Endothelial cell of umbilical vein (primary cell): ENCODE measurements at regions not wholly inside any gene's neighbourhood (a gene's known extent, or its start where the extent isn't known, plus 50 kb on each side); places are given as distances from the start of the nearest gene placed in this dataset.

Source experiments
- BruUV-seq: library from RNA; stranded (reverse); fragments of 400-500 nt; replicated peaks from 2 replicates; lab custom pipeline; 2021; lab: Mats Ljungman, UMichigan
- CTCF ChIA-PET: fragments of 300-600, 350-600 bp; sonication (Branson Sonifier 250); formaldehyde crosslinking; loops from one replicate; lab custom pipeline; 2021; ENCODE audit warnings: antibody characterized with exemption, inconsistent platforms; lab: Charles Lee
- POLR2A ChIA-PET: fragments of 300-600, 350-600 bp; sonication (Branson Sonifier 250); formaldehyde crosslinking; loops from one replicate; lab custom pipeline; 2021; ENCODE audit warnings: antibody characterized with exemption, inconsistent platforms; lab: Charles Lee
- DNase-seq: peaks from one replicate; pipeline ENCODE4 v3.0.0-alpha.2; 2011; ENCODE audit warnings: low read depth, low spot score
- FAIRE-seq: peaks from 2 replicates; lab custom pipeline; 2011; peaks lifted over from hg19 to GRCh38; lab: Jason Lieb, UNC
- H2AFZ ChIP-seq: 2 replicates; pipeline ENCODE4 v1.6.0; 2012; ENCODE audit warnings: low read depth, low read length, control low read depth, inconsistent platforms
- H3K27ac ChIP-seq: 2 replicates; pipeline ENCODE4 v1.5.1; 2011; ENCODE audit warnings: low read depth, mild to moderate bottlenecking, control low read depth, low read length, moderate library complexity; ENCODE audit not compliant: insufficient read depth
- H3K27me3 ChIP-seq, 2 experiments: 2 replicates each; pipeline versions ENCODE4 v1.6.0 to v1.6.1; 2011; ENCODE audit warnings: low read length in 2 of 2, mixed read lengths in 1 of 2; ENCODE audit not compliant: control insufficient read depth in 2 of 2, insufficient read depth in 2 of 2
- H3K36me3 ChIP-seq, 2 experiments: 2 replicates in 1 of 2; 3 replicates in 1 of 2; pipeline ENCODE4 v1.5.1; 2011; ENCODE audit warnings: low read length in 2 of 2, mild to moderate bottlenecking in 1 of 2, moderate library complexity in 1 of 2; ENCODE audit not compliant: control insufficient read depth in 2 of 2, insufficient read depth in 2 of 2; ENCODE audit errors: extremely low read depth in 1 of 2
- H3K4me1 ChIP-seq: 3 replicates; pipeline ENCODE4 v1.5.1; 2011; ENCODE audit warnings: mild to moderate bottlenecking, low read length; ENCODE audit not compliant: control insufficient read depth, insufficient read depth; ENCODE audit errors: extremely low read depth
- H3K4me2 ChIP-seq: 2 replicates; pipeline ENCODE4 v1.6.1; 2011; ENCODE audit warnings: low read length, control low read depth, mixed read lengths; ENCODE audit not compliant: insufficient read depth
- H3K4me3 ChIP-seq, 3 experiments: fragments of 200-600 bp in 1 of 3; sonication (generic), shearing (Covaris generic) in 1 of 3; replicated peaks in 1 of 3; 2 replicates each; pipeline ENCODE4 v1.5.1; 2011 to 2016; ENCODE audit warnings: control low read depth in 3 of 3, low read length in 3 of 3, mild to moderate bottlenecking in 2 of 3, inconsistent platforms in 1 of 3, low read depth in 1 of 3, moderate library complexity in 1 of 3; ENCODE audit not compliant: insufficient read depth in 1 of 3
- H3K79me2 ChIP-seq: 2 replicates; pipeline ENCODE4 v1.6.0; 2012; ENCODE audit warnings: low read length, inconsistent platforms; ENCODE audit not compliant: control insufficient read depth, insufficient read depth
- H3K9ac ChIP-seq: replicated peaks from 2 replicates; pipeline ENCODE3; 2011; ENCODE audit warnings: low read length, control low read depth; ENCODE audit not compliant: insufficient read depth; ENCODE audit errors: extremely low read depth
- H3K9me1 ChIP-seq: replicated peaks from 3 replicates; pipeline ENCODE4 v1.6.0; 2011; ENCODE audit warnings: mild to moderate bottlenecking, low read length; ENCODE audit not compliant: control insufficient read depth, insufficient read depth; ENCODE audit errors: extremely low read depth
- H3K9me3 ChIP-seq: replicated peaks from 2 replicates; pipeline ENCODE4 v1.5.1; 2012; ENCODE audit warnings: low read length, inconsistent platforms; ENCODE audit not compliant: control insufficient read depth, insufficient read depth
- H4K20me1 ChIP-seq: replicated peaks from 2 replicates; pipeline ENCODE3; 2011; ENCODE audit warnings: mild to moderate bottlenecking, low read length; ENCODE audit not compliant: control insufficient read depth, insufficient read depth; ENCODE audit errors: extremely low read depth
- EZH2 ChIP-seq: IDR thresholded peaks from 2 replicates; pipeline ENCODE4 v1.6.1; 2012; ENCODE audit warnings: borderline replicate concordance, low read depth, mild to moderate bottlenecking, moderate library complexity, low read length, inconsistent platforms; ENCODE audit not compliant: severe bottlenecking
- FOS ChIP-seq: IDR thresholded peaks from 2 replicates; pipeline ENCODE4 v1.6.1; 2011; ENCODE audit warnings: mild to moderate bottlenecking, low read length, moderate library complexity, borderline replicate concordance; ENCODE audit not compliant: insufficient read depth
- GATA2 ChIP-seq: IDR thresholded peaks from 2 replicates; pipeline ENCODE4 v1.7.0; 2011; ENCODE audit warnings: low read depth, mild to moderate bottlenecking, moderate library complexity, mixed read lengths, low read length; ENCODE audit not compliant: insufficient read length, insufficient read depth
- JUN ChIP-seq: IDR thresholded peaks from 2 replicates; pipeline ENCODE4 v1.6.1; 2011; ENCODE audit warnings: borderline replicate concordance, low read depth; ENCODE audit not compliant: insufficient read length, insufficient read depth
- MAX ChIP-seq: IDR thresholded peaks from 2 replicates; pipeline ENCODE4 v1.6.1; 2011; ENCODE audit not compliant: insufficient read depth, insufficient read length
- MYC ChIP-seq: IDR thresholded peaks from one replicate; pipeline ENCODE4 v1.6.1; 2011; ENCODE audit warnings: mild to moderate bottlenecking, low read depth, low read length
- POLR2A ChIP-seq: IDR thresholded peaks from 2 replicates; pipeline ENCODE4 v1.6.1; 2012; ENCODE audit warnings: low read depth, mild to moderate bottlenecking, control low read depth, low read length
- POLR2AphosphoS5 ChIP-seq: IDR thresholded peaks from 2 replicates; pipeline ENCODE4 v1.6.1; 2012; ENCODE audit warnings: low read depth, mild to moderate bottlenecking, control low read depth, low read length, moderate library complexity; ENCODE audit not compliant: insufficient read depth
- dilution Hi-C: fragments of 300-500 bp; cut with MboI; formaldehyde crosslinking; loops from one replicate; pipeline ENCODE4 v1.15.0; 2019; ENCODE audit warnings: low sequenced_read_pairs; ENCODE audit not compliant: extremely low pct_ligation_motif_present
- intact Hi-C: fragments of 100-400 bp; cut with micrococcal nuclease; formaldehyde crosslinking; loops from one replicate; pipeline ENCODE4 v1.10.0; 2022
- TF ChIP-seq, protein P1 (sequence below), 2 donors: IDR thresholded peaks; 1 replicate in 1 of 2; 2 replicates in 1 of 2; pipeline ENCODE4 v1.5.1; 2011; ENCODE audit warnings: low read length in 2 of 2, mild to moderate bottlenecking in 2 of 2, moderate library complexity in 2 of 2, control low read depth in 1 of 2, inconsistent platforms in 1 of 2, low read depth in 1 of 2; ENCODE audit not compliant: insufficient read depth in 1 of 2; ENCODE audit errors: extremely low read depth in 1 of 2

DNA sequence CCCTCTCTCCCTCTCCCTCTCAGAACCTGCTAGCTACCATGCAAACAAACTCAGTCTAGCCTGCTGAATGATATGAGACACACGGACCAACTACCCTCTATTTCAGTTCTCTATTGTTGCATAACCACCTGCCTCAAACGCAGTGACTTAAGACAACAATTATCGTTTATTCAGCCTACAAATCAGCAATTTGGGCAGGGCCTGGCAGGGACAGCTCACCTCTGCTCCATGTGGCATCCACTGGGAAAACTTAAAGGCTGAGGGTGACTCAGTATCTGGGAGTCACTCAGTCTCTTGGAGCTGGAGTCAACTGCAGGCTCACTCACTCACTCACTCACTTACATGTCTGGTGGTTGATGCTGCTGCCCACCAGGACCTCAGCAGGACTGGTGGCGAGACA is 121.3 kb downstream of the SEC16B start:
- dilution Hi-C loops (no loop called here), intact Hi-C loops (no loop called here)
- POLR2A ChIA-PET: no interaction called here
- DNase-seq: no peak
- H4K20me1 ChIP-seq: no peaks in the 10 kb centered on the region
- H3K36me3 ChIP-seq: no peaks in the 10 kb centered on the region
- CTCF ChIA-PET: no interaction called here
- TF ChIP-seq, protein P1, sequence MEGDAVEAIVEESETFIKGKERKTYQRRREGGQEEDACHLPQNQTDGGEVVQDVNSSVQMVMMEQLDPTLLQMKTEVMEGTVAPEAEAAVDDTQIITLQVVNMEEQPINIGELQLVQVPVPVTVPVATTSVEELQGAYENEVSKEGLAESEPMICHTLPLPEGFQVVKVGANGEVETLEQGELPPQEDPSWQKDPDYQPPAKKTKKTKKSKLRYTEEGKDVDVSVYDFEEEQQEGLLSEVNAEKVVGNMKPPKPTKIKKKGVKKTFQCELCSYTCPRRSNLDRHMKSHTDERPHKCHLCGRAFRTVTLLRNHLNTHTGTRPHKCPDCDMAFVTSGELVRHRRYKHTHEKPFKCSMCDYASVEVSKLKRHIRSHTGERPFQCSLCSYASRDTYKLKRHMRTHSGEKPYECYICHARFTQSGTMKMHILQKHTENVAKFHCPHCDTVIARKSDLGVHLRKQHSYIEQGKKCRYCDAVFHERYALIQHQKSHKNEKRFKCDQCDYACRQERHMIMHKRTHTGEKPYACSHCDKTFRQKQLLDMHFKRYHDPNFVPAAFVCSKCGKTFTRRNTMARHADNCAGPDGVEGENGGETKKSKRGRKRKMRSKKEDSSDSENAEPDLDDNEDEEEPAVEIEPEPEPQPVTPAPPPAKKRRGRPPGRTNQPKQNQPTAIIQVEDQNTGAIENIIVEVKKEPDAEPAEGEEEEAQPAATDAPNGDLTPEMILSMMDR (IDR thresholded peaks at IDR 0.05; ENCODE audit: extremely low read depth in 1 of 2, insufficient read depth in 1 of 2, low read depth in 1 of 2, low read length in 2 of 2): no peak
- TF ChIP-seq GATA2 (no peak), POLR2AphosphoS5 (no peak), FOS (no peak), EZH2 (no peak), MAX (no peak), POLR2A (no peak), MYC (no peak), JUN (no peak)
- FAIRE-seq: no peak
- no peaks in the 10 kb centered on the region for H3K9me1 ChIP-seq
- H3K4me1 ChIP-seq: no peaks in the 10 kb centered on the region
- no peak overlapping the region for H3K9ac ChIP-seq
- no peaks in the 10 kb centered on the region for H3K9me3 ChIP-seq
- H3K79me2 ChIP-seq: no peaks in the 10 kb centered on the region
- no peak overlapping the region for H3K4me3 ChIP-seq
- no peak overlapping the region for H2AFZ ChIP-seq
- no peak overlapping the region for H3K4me2 ChIP-seq
- BruUV-seq: no TSS peak
- no peak overlapping the region for H3K27ac ChIP-seq
- H3K27me3 ChIP-seq: no peaks in the 10 kb centered on the region
